Gastroesophageal sphincter (tissue), 4 donors: ENCODE measurements at regions not wholly inside any gene's neighbourhood (a gene's known extent, or its start where the extent isn't known, plus 50 kb on each side); places are given as distances from the start of the nearest gene placed in this dataset.

Experiments used
- ATAC-seq: fragments of 150-250 bp; one replicate; pipeline ENCODE4 v1.9.1; 2016; ENCODE audit warnings: mild to moderate bottlenecking, moderate library complexity
- H3K27ac ChIP-seq, 4 donors: fragments of 200-600 bp; sonication (generic) in 3 of 4; 1 replicate in 3 of 4; 2 replicates in 1 of 4; pipeline ENCODE4 v1.5.1; 2016 to 2019
- H3K27me3 ChIP-seq: fragments of 200-600 bp; sonication (generic); one replicate; pipeline ENCODE4 v1.5.1; 2019
- H3K36me3 ChIP-seq, 2 donors: fragments of 200-600 bp; sonication (generic); one replicate each; pipeline ENCODE4 v1.5.1; 2019; ENCODE audit warnings: control low read depth in 1 of 2
- H3K4me1 ChIP-seq, 3 donors: fragments of 200-600 bp; sonication (generic); 1 replicate in 2 of 3; 2 replicates in 1 of 3; pipeline ENCODE4 v1.5.1; 2016 to 2019; ENCODE audit warnings: control low read depth in 2 of 3
- H3K4me3 ChIP-seq, 2 donors: fragments of 200-600 bp; sonication (generic); one replicate each; pipeline ENCODE4 v1.5.1; 2019; ENCODE audit warnings: mild to moderate bottlenecking in 1 of 2, moderate library complexity in 1 of 2
- H3K9me3 ChIP-seq, 3 donors: fragments of 200-600 bp; sonication (generic); one replicate each; pipeline ENCODE4 v1.5.1; 2017 to 2019; ENCODE audit warnings: control low read depth in 2 of 3
- EP300 ChIP-seq: sonication (generic); formaldehyde crosslinking; IDR thresholded peaks from one replicate; pipeline ENCODE4 v1.6.1; 2017; ENCODE audit warnings: antibody characterized with exemption, mild to moderate bottlenecking
- POLR2A ChIP-seq, 2 donors: fragments of 450-650 bp; IDR thresholded peaks; one replicate each; pipeline ENCODE4 v1.6.1; 2017; ENCODE audit warnings: antibody characterized with exemption in 2 of 2, mild to moderate bottlenecking in 2 of 2, moderate library complexity in 1 of 2
- POLR2AphosphoS5 ChIP-seq: sonication (generic); formaldehyde crosslinking; IDR thresholded peaks from one replicate; pipeline ENCODE4 v1.6.1; 2017; ENCODE audit warnings: antibody characterized with exemption
- WGBS, 2 donors: methylation state at CpG; one replicate each; pipeline ENCODE4 v1.1.5; 2018; ENCODE audit warnings: low coverage in 1 of 2; 5-methylcytosine and 5-hydroxymethylcytosine counted together
- TF ChIP-seq, protein P1 (sequence below), 4 experiments: fragments of 200-600 bp in 2 of 4; fragments of 450-650 bp in 2 of 4; sonication (generic) in 1 of 4; IDR thresholded peaks; one replicate each; pipeline ENCODE4 v1.5.1; 2017 to 2019; ENCODE audit warnings: antibody characterized with exemption in 4 of 4, mild to moderate bottlenecking in 2 of 4, moderate library complexity in 2 of 4

DNA sequence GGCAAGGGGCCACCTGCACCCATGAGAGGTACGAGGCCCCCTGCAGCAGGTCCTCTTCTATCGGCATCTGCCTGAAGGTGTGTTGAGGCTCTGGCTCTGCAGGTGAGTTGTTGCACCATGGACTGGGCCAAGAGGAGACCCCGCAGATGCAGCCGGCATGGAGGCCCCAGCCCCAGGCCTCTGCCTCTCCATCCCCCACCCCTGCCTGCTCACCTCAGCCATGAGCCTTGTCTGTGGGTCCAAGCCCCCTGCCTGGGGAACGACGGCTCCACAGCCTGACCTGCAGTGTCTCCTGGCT is 1386.2 kb downstream of the BRD1 start:
- ATAC-seq: no peak
- WGBS, 2 donors: no CpG with 5 or more reads among the region's 6 CpGs
- no peak for TF ChIP-seq POLR2A (IDR thresholded peaks at IDR 0.05)
- no peak for TF ChIP-seq POLR2AphosphoS5
- TF ChIP-seq EP300: no peak
- TF ChIP-seq, protein P1, sequence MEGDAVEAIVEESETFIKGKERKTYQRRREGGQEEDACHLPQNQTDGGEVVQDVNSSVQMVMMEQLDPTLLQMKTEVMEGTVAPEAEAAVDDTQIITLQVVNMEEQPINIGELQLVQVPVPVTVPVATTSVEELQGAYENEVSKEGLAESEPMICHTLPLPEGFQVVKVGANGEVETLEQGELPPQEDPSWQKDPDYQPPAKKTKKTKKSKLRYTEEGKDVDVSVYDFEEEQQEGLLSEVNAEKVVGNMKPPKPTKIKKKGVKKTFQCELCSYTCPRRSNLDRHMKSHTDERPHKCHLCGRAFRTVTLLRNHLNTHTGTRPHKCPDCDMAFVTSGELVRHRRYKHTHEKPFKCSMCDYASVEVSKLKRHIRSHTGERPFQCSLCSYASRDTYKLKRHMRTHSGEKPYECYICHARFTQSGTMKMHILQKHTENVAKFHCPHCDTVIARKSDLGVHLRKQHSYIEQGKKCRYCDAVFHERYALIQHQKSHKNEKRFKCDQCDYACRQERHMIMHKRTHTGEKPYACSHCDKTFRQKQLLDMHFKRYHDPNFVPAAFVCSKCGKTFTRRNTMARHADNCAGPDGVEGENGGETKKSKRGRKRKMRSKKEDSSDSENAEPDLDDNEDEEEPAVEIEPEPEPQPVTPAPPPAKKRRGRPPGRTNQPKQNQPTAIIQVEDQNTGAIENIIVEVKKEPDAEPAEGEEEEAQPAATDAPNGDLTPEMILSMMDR (IDR thresholded peaks at IDR 0.05): no peak

DNA sequence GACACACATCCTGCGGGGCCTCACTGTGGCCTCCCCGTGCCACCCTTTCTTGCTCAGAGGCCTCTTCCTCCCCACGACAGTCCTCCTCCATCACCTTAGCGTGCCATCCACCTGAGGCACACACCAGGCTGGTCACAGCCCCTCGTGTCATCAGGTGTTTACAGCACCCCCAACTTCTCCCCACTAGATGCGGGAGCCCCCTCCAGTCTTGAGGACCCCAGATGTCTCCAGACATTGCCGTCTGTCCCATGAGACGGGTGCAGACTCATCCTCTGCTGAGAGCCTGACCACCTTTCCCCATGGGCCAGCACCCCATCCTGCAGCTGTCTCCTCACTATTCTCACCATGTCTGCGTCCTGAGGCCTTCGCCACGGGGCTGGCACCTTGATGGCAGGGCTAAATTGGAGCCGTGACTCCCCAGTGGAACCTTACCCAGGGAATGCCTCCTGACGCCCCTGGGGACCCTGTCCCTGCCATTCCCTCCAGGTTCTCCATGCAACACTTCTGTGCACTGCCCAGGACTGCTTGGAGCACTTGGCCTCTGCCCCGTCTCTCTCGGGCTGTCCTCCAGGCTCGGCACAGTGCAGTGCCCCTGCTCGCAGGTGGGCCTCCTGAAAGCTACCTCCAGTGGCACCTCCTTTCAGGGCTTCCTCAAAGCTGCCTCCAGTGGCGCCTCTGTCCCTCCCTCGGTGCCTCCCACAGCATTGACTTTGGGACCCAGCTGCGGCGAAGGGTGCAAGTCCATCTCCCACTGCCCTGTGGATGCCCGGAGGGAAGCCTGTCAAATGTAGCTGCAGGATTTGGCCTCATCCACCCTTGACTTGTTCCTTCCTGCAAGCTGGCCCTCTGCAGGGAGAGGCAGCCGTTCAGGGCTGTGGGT is 1386.8 kb downstream of the BRD1 start:
- WGBS, 2 donors: 80 to 87% methylated on average over 1 to 7 of the region's 23 CpGs
- H3K9me3 ChIP-seq: no peaks in the 10 kb centered on the region

More for the DNA sequence above, 1386.2 kb downstream of the BRD1 start:
- H3K36me3 ChIP-seq: no peaks in the 10 kb centered on the region
- no peaks in the 10 kb centered on the region for H3K4me1 ChIP-seq
- H3K4me3 ChIP-seq: no peak overlapping the region
- H3K27ac ChIP-seq: no peak overlapping the region
- H3K27me3 ChIP-seq: peaks cover 39% of the 10 kb centered on the region
- no peaks in the 10 kb centered on the region for H3K9me3 ChIP-seq

DNA sequence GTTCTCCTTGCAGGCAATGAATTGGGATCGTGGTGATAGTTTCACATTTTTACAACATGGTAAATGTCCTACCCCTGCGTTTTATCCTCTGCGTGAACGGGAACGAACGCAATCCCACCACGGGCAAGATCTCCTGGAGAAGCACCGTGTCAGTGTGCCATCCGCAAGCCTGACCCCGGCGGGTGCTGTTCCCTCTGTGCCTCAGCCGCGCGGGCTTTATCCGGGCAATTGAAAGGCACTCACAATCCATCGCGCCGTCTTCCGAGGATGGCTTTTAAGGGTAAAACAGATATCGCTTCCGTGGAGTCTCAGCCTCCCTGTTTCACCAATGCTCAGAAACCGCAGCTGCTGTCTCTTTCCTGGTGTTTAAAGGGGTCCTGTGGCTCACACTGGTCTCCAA is 1387.5 kb downstream of the BRD1 start:
- H3K27ac ChIP-seq: no peak overlapping the region
- TF ChIP-seq POLR2AphosphoS5 (no peak), EP300 (no peak), POLR2A (IDR thresholded peaks at IDR 0.05) (no peak)
- TF ChIP-seq, protein P1 (IDR thresholded peaks at IDR 0.05): no peak
- H3K9me3 ChIP-seq: no peaks in the 10 kb centered on the region
- H3K27me3 ChIP-seq: peaks cover 39% of the 10 kb centered on the region
- no peaks in the 10 kb centered on the region for H3K4me1 ChIP-seq
- ATAC-seq: no peak
- H3K4me3 ChIP-seq: no peak overlapping the region
- H3K36me3 ChIP-seq: no peaks in the 10 kb centered on the region
- 86 to 94% methylated on average over 17 to 22 of the region's 22 CpGs for WGBS, 2 donors

More for the DNA sequence above, 1386.8 kb downstream of the BRD1 start:
- no peaks in the 10 kb centered on the region for H3K36me3 ChIP-seq
- H3K4me3 ChIP-seq: no peak overlapping the region
- ATAC-seq: no peak
- H3K27me3 ChIP-seq: peaks cover 39% of the 10 kb centered on the region
- TF ChIP-seq POLR2AphosphoS5 (no peak), EP300 (no peak), POLR2A (IDR thresholded peaks at IDR 0.05) (no peak)
- TF ChIP-seq, protein P1 (IDR thresholded peaks at IDR 0.05): no peak
- H3K4me1 ChIP-seq: no peaks in the 10 kb centered on the region
- H3K27ac ChIP-seq: no peak overlapping the region

DNA sequence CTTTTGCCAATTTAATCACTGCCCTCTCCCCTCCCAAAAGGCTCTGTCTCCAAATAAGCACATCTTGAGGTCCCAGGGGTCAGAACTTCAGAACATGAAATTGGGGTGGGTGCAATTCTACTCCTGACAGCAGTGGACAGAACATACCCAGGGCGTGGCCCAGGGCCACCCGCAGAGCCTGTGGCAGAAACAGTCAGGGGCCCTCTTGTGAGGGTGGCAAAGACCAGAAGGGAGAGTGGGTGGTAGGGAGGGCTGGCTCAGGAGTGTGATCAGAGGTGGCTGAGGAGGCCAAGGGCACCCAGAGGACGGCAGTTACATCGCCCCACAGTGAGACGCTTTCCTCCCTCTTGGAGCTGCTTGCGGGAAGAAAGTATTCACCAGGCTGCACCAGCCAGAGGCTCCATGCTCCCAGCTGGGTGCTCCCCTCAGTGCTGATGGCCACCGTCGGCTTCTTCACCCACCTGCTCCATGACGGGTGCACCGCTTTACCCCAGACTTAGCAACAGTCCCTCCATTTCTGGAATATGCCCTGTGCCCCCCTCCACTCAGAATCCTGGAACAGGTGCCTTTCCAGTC is 1388.0 kb downstream of the BRD1 start:
- H3K27ac ChIP-seq: no peak overlapping the region
- no peak for ATAC-seq
- no peak overlapping the region for H3K4me3 ChIP-seq
- TF ChIP-seq, protein P1 (IDR thresholded peaks at IDR 0.05): no peak
- TF ChIP-seq POLR2A (IDR thresholded peaks at IDR 0.05): no peak
- TF ChIP-seq EP300: no peak
- TF ChIP-seq POLR2AphosphoS5: no peak
- no peaks in the 10 kb centered on the region for H3K36me3 ChIP-seq
- WGBS, 2 donors: 77 to 90% methylated on average over 2 to 6 of the region's 10 CpGs
- H3K9me3 ChIP-seq: no peaks in the 10 kb centered on the region
- peaks cover 40% of the 10 kb centered on the region for H3K27me3 ChIP-seq
- no peaks in the 10 kb centered on the region for H3K4me1 ChIP-seq
